GM23248 (cell line): ENCODE measurements at regions not wholly inside any gene's neighbourhood (a gene's known extent, or its start where the extent isn't known, plus 50 kb on each side); places are given as distances from the start of the nearest gene placed in this dataset.

ENCODE experiments used
- EZH2 ChIP-seq: fragments of 200-600 bp; sonication (generic); IDR thresholded peaks from 2 replicates; pipeline ENCODE4 v1.6.1; 2018; ENCODE audit warnings: antibody characterized with exemption, mild to moderate bottlenecking; ENCODE audit not compliant: insufficient read depth, poor library complexity, severe bottlenecking
- EZH2phosphoT487 ChIP-seq: fragments of 200-600 bp; sonication (generic); IDR thresholded peaks from 2 replicates; pipeline ENCODE4 v1.6.1; 2018; ENCODE audit warnings: antibody characterized with exemption, moderate library complexity, mild to moderate bottlenecking, low read depth; ENCODE audit not compliant: insufficient read depth

DNA sequence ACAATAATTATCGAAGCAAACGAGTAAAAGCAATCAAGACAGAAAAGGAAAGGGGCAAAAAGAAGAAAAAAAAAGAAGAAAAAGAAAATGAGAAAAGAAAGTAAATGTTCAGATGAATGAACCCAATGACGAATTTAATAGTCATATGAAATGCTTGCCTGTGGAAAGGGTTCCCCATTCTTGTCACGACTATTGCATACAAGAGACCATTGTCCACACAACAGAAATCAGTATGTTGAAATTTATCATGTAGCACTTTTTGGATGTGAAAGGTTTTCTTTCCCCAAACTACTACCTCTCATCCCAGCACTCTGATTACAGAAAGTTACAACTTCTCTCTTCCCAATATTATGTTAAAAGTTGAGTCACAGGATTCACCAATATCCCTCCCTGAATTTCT lies 162.4 kb downstream of the ZDHHC21 start:
- no peak for TF ChIP-seq EZH2
- no peak for TF ChIP-seq EZH2phosphoT487
